WTC11 (cell line): ENCODE measurements at regions not wholly inside any gene's neighbourhood (a gene's known extent, or its start where the extent isn't known, plus 50 kb on each side); places are given as distances from the start of the nearest gene placed in this dataset.

Source experiments
- ATAC-seq: fragments of 200-7000 bp; cut with Tn5 transposase; 2 replicates; pipeline ENCODE4 v1.10.0; 2021; ENCODE audit warnings: mild to moderate bottlenecking, moderate library complexity
- CTCF ChIA-PET: fragments of 300-600 bp; sonication (Branson Sonifier 250); formaldehyde crosslinking; loops from one replicate; lab custom pipeline; 2021; ENCODE audit warnings: antibody characterized with exemption; lab: Charles Lee
- POLR2A ChIA-PET: fragments of 350-600 bp; sonication (Branson Sonifier 250); formaldehyde crosslinking; loops from one replicate; lab custom pipeline; 2021; ENCODE audit warnings: antibody characterized with exemption; lab: Charles Lee
- DNase-seq: peaks from one replicate; pipeline ENCODE4 v3.0.0; 2021; ENCODE audit warnings: low spot score
- H3K27ac Mint-ChIP-seq: 2 replicates; pipeline ENCODE4 v1.8.0; 2021; ENCODE audit warnings: mixed read lengths
- H3K27me3 Mint-ChIP-seq: 2 replicates; pipeline ENCODE4 v1.8.0; 2021; ENCODE audit warnings: low read depth, mild to moderate bottlenecking, moderate library complexity, mixed read lengths
- H3K36me3 Mint-ChIP-seq: 2 replicates; pipeline ENCODE4 v1.8.0; 2021; ENCODE audit warnings: mixed read lengths
- H3K4me1 Mint-ChIP-seq: 2 replicates; pipeline ENCODE4 v1.8.0; 2022; ENCODE audit warnings: mixed read lengths
- H3K4me3 Mint-ChIP-seq: 2 replicates; pipeline ENCODE4 v1.8.0; 2021; ENCODE audit warnings: mild to moderate bottlenecking, moderate library complexity, mixed read lengths
- H3K9me3 Mint-ChIP-seq: 2 replicates; pipeline ENCODE4 v1.8.0; 2021; ENCODE audit warnings: mixed read lengths
- ATF1 ChIP-seq: sonication (generic); formaldehyde crosslinking; IDR thresholded peaks from 2 replicates; pipeline ENCODE4 v1.8.1; 2023; ENCODE audit warnings: mild to moderate bottlenecking, moderate library complexity, missing genetic modification reagents
- ATF6 ChIP-seq: sonication (generic); formaldehyde crosslinking; IDR thresholded peaks from 2 replicates; pipeline ENCODE4 v1.8.1; 2023; ENCODE audit warnings: mild to moderate bottlenecking, missing genetic modification reagents
- CDX4 ChIP-seq: fragments of 250-450 bp; sonication (Bioruptor Pico); IDR thresholded peaks from 2 replicates; pipeline ENCODE4 v1.9.0; 2021; ENCODE audit warnings: moderate library complexity, mild to moderate bottlenecking, inconsistent platforms, borderline replicate concordance
- CTCF ChIP-seq: fragments of 200-600 bp; IDR thresholded peaks from 2 replicates; pipeline ENCODE4 v1.8.0; 2022; ENCODE audit warnings: antibody characterized with exemption
- ELF4 ChIP-seq: sonication (generic); formaldehyde crosslinking; IDR thresholded peaks from 2 replicates; pipeline ENCODE4 v1.8.1; 2022; ENCODE audit warnings: low read depth, mild to moderate bottlenecking, moderate library complexity, missing genetic modification reagents
- EMX1 ChIP-seq: fragments of 250-450 bp; sonication (Bioruptor Pico); IDR thresholded peaks from 2 replicates; pipeline ENCODE4 v1.8.0; 2021; ENCODE audit warnings: mild to moderate bottlenecking
- FOXK1 ChIP-seq: sonication (generic); formaldehyde crosslinking; IDR thresholded peaks from 2 replicates; pipeline ENCODE4 v1.8.0; 2022; ENCODE audit warnings: mild to moderate bottlenecking, moderate library complexity, missing genetic modification reagents
- FOXP1 ChIP-seq: sonication (generic); formaldehyde crosslinking; IDR thresholded peaks from 2 replicates; pipeline ENCODE4 v1.8.0; 2022; ENCODE audit warnings: missing genetic modification reagents, mild to moderate bottlenecking, moderate library complexity, borderline replicate concordance
- GRHL2 ChIP-seq: fragments of 250-450 bp; sonication (Bioruptor Pico); IDR thresholded peaks from 2 replicates; pipeline ENCODE4 v1.8.0; 2022; ENCODE audit warnings: mild to moderate bottlenecking, moderate library complexity; ENCODE audit not compliant: insufficient replicate concordance, severe bottlenecking
- HMGA2 ChIP-seq: fragments of 250-450 bp; sonication (Bioruptor Pico); IDR thresholded peaks from 2 replicates; pipeline ENCODE4 v1.4.0; 2021; ENCODE audit warnings: mild to moderate bottlenecking, moderate library complexity
- HMGXB4 ChIP-seq: sonication (generic); formaldehyde crosslinking; IDR thresholded peaks from 2 replicates; pipeline ENCODE4 v1.8.1; 2023; ENCODE audit warnings: mild to moderate bottlenecking, moderate library complexity, missing genetic modification reagents
- JAZF1 ChIP-seq: fragments of 250-450 bp; sonication (Bioruptor Pico); IDR thresholded peaks from 2 replicates; pipeline ENCODE4 v1.9.0; 2021; ENCODE audit warnings: moderate library complexity, mild to moderate bottlenecking, inconsistent platforms
- KAT7 ChIP-seq: sonication (generic); formaldehyde crosslinking; IDR thresholded peaks from 2 replicates; pipeline ENCODE4 v1.8.1; 2023; ENCODE audit warnings: missing genetic modification reagents, mild to moderate bottlenecking, borderline replicate concordance
- MAX ChIP-seq: sonication (generic); formaldehyde crosslinking; IDR thresholded peaks from 2 replicates; pipeline ENCODE4 v1.8.0; 2022; ENCODE audit warnings: mild to moderate bottlenecking, missing genetic modification reagents
- NFE2L1 ChIP-seq: sonication (generic); formaldehyde crosslinking; IDR thresholded peaks from 2 replicates; pipeline ENCODE4 v1.8.1; 2023; ENCODE audit warnings: missing genetic modification reagents
- NFYB ChIP-seq: sonication (generic); formaldehyde crosslinking; conservative IDR thresholded peaks from 2 replicates; pipeline ENCODE4 v1.8.0; 2022; ENCODE audit warnings: low read depth, missing genetic modification reagents
- PREB ChIP-seq: sonication (generic); formaldehyde crosslinking; IDR thresholded peaks from 2 replicates; pipeline ENCODE4 v1.8.1; 2022; ENCODE audit warnings: mild to moderate bottlenecking, missing genetic modification reagents, moderate library complexity, borderline replicate concordance
- RORB ChIP-seq: fragments of 250-450 bp; sonication (Bioruptor Pico); IDR thresholded peaks from 2 replicates; pipeline ENCODE4 v1.9.0; 2021; ENCODE audit warnings: mild to moderate bottlenecking
- SP1 ChIP-seq: sonication (generic); formaldehyde crosslinking; conservative IDR thresholded peaks from 2 replicates; pipeline ENCODE4 v1.8.1; 2022; ENCODE audit warnings: missing genetic modification reagents
- ZNF396 ChIP-seq: fragments of 250-450 bp; sonication (Bioruptor Pico); IDR thresholded peaks from 2 replicates; pipeline ENCODE4 v1.8.0; 2021; ENCODE audit warnings: mild to moderate bottlenecking, moderate library complexity, borderline replicate concordance
- ZSCAN18 ChIP-seq: fragments of 250-450 bp; sonication (Bioruptor Pico); IDR thresholded peaks from 2 replicates; pipeline ENCODE4 v2.1.2; 2022; ENCODE audit warnings: mild to moderate bottlenecking, moderate library complexity

- H3K27me3 Mint-ChIP-seq, result no peaks in the 10 kb centered on the region
- DNase-seq, result no peak
- no peak for ATAC-seq
- CTCF ChIA-PET, result no interaction called here
- no peaks in the 10 kb centered on the region for H3K9me3 Mint-ChIP-seq
- H3K4me1 Mint-ChIP-seq, result peaks cover 27% of the 10 kb centered on the region
- H3K27ac Mint-ChIP-seq, result no peak overlapping the region
- no peak for TF ChIP-seq PREB (CRISPR knock-in tag)
- TF ChIP-seq FOXP1 (CRISPR knock-in tag), result no peak
- TF ChIP-seq, all 79 proteins: peak for 0
- Mint-ChIP-seq H3K36me3 (no peaks in the 10 kb centered on the region), H3K4me3 (no peak overlapping the region)
- POLR2A ChIA-PET, result no interaction called here
Measured at GRCh38 chr1:30519201-30519763, 204.1 kb downstream of the MATN1 start.

GRCh38 chr1:30518696-30519095 lies 204.7 kb downstream of the MATN1 start:
- peaks cover 32% of the 10 kb centered on the region for H3K4me1 Mint-ChIP-seq
- CTCF ChIA-PET, result no interaction called here
- no peaks in the 10 kb centered on the region for H3K27me3 Mint-ChIP-seq
- no peak for ATAC-seq
- no peak overlapping the region for H3K27ac Mint-ChIP-seq
- no peak overlapping the region for H3K4me3 Mint-ChIP-seq
- no peaks in the 10 kb centered on the region for H3K36me3 Mint-ChIP-seq
- POLR2A ChIA-PET, result no interaction called here
- TF ChIP-seq JAZF1 (CRISPR knock-in tag), result no peak
- no peak for TF ChIP-seq ZNF396 (CRISPR knock-in tag)
- no peak for TF ChIP-seq ATF1 (CRISPR knock-in tag)
- no peak for TF ChIP-seq NFE2L1 (CRISPR knock-in tag)
- TF ChIP-seq CTCF, result no peak
- TF ChIP-seq HMGA2, result no peak
- no peak for TF ChIP-seq GRHL2 (CRISPR knock-in tag)
- TF ChIP-seq FOXK1, result no peak
- no peak for TF ChIP-seq ELF4 (CRISPR knock-in tag)
- TF ChIP-seq EMX1 (CRISPR knock-in tag), result no peak
- no peak for TF ChIP-seq CDX4 (CRISPR knock-in tag)
- TF ChIP-seq ZSCAN18 (CRISPR knock-in tag), result no peak
- no peak for TF ChIP-seq HMGXB4 (CRISPR knock-in tag)
- no peak for TF ChIP-seq NFYB (CRISPR knock-in tag)
- TF ChIP-seq MAX, result no peak
- no peak for TF ChIP-seq RORB (CRISPR knock-in tag)
- no peak for TF ChIP-seq ATF6
- TF ChIP-seq KAT7, result no peak
- TF ChIP-seq SP1 (CRISPR knock-in tag), result no peak
- TF ChIP-seq, all 79 proteins: peak for 0
- no peaks in the 10 kb centered on the region for H3K9me3 Mint-ChIP-seq
- no peak for DNase-seq
